ENCODE measurements at regions not wholly inside any gene's neighbourhood (a gene's known extent, or its start where the extent isn't known, plus 50 kb on each side); places are given as distances from the start of the nearest gene placed in this dataset.

DNA sequence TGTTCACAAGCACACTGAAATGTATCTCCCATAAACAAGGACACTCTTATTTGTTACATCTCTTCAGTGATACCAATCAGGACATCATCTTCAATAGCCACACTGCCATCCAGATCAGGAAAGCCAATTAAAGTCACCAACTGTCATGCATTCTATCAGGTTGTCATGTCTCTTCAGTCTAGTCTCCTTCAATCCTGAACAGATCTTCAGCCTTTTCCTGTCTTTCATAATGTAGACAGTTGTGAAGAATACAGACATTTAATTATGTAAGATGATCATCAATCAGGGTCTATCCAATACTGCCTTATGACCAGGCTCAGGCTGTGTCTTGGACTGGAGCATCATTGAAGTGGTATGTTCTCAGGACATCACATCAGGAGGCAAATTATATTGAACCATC lies 419.8 kb upstream of the SMC2 start:
- Mint-ChIP-seq H3K9me3 (ENCODE audit: unreplicated experiment) (no peaks in the 10 kb centered on the region), H3K4me1 (ENCODE audit: low read depth, unreplicated experiment) (no peaks in the 10 kb centered on the region), H3K4me3 (ENCODE audit: unreplicated experiment) (no peak overlapping the region), H3K27ac (ENCODE audit: unreplicated experiment) (no peak overlapping the region), H3K36me3 (ENCODE audit: insufficient read depth, unreplicated experiment) (no peaks in the 10 kb centered on the region), H3K27me3 (ENCODE audit: insufficient read depth, unreplicated experiment) (no peaks in the 10 kb centered on the region)
- Histone ChIP-seq H3K36me3 (ENCODE audit: control insufficient read depth, insufficient read depth, low read length) (no peaks in the 10 kb centered on the region), H3K9me3 (no peaks in the 10 kb centered on the region), H3K4me3 (ENCODE audit: low read depth, low read length) (no peak overlapping the region), H3K4me1 (no peaks in the 10 kb centered on the region), H3K27me3 (replicated peaks; ENCODE audit: control insufficient read depth, insufficient read depth, low read length) (no peaks in the 10 kb centered on the region)
- DNase-seq, result no peak
- TF ChIP-seq, protein P1, sequence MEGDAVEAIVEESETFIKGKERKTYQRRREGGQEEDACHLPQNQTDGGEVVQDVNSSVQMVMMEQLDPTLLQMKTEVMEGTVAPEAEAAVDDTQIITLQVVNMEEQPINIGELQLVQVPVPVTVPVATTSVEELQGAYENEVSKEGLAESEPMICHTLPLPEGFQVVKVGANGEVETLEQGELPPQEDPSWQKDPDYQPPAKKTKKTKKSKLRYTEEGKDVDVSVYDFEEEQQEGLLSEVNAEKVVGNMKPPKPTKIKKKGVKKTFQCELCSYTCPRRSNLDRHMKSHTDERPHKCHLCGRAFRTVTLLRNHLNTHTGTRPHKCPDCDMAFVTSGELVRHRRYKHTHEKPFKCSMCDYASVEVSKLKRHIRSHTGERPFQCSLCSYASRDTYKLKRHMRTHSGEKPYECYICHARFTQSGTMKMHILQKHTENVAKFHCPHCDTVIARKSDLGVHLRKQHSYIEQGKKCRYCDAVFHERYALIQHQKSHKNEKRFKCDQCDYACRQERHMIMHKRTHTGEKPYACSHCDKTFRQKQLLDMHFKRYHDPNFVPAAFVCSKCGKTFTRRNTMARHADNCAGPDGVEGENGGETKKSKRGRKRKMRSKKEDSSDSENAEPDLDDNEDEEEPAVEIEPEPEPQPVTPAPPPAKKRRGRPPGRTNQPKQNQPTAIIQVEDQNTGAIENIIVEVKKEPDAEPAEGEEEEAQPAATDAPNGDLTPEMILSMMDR (IDR thresholded peaks at IDR 0.05; ENCODE audit: insufficient read depth in 1 of 2, low read depth in 1 of 2, low read length in 1 of 2, severe bottlenecking in 1 of 2, unreplicated experiment in 1 of 2), result no peak
- POLR2A ChIA-PET, result no interaction called here
- intact Hi-C loops (cut with micrococcal nuclease; ENCODE audit: unreplicated experiment), result no loop called here
- no TSS peak for BruUV-seq (replicated peaks)
- CTCF ChIA-PET, result no interaction called here

DNA sequence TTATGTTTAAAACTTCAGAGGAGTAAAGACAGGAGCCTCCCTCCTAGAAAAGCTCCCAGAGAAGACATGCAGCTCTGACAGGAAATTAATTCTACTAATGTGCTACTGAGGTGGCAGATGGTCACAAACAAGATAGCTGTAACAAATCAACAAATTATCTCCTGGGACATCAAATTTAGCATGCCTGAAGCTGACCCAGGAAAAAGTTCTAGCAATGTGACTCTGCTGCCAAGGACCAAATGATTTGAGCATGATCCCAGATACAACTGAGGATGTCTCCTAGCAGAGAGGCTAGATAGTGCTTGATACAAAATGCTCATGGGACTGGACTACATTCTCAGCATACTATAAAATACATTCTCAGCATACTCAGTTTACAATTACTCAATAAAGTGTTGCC lies 413.5 kb upstream of the SMC2 start:
- Histone ChIP-seq H3K4me3 (ENCODE audit: low read depth, low read length) (no peak overlapping the region), H3K27me3 (replicated peaks; ENCODE audit: control insufficient read depth, insufficient read depth, low read length) (no peaks in the 10 kb centered on the region), H3K9me3 (no peaks in the 10 kb centered on the region), H3K36me3 (ENCODE audit: control insufficient read depth, insufficient read depth, low read length) (no peaks in the 10 kb centered on the region), H3K4me1 (no peaks in the 10 kb centered on the region)
- no peaks in the 10 kb centered on the region for H3K9me3 Mint-ChIP-seq (ENCODE audit: unreplicated experiment)
- intact Hi-C loops (cut with micrococcal nuclease; ENCODE audit: unreplicated experiment), result no loop called here
- no peaks in the 10 kb centered on the region for H3K4me1 Mint-ChIP-seq (ENCODE audit: low read depth, unreplicated experiment)
- BruUV-seq (replicated peaks), result no TSS peak
- H3K27ac Mint-ChIP-seq (ENCODE audit: unreplicated experiment), result no peak overlapping the region
- H3K4me3 Mint-ChIP-seq (ENCODE audit: unreplicated experiment), result no peak overlapping the region
- no peaks in the 10 kb centered on the region for H3K27me3 Mint-ChIP-seq (ENCODE audit: insufficient read depth, unreplicated experiment)
- DNase-seq, result no peak
- ChIA-PET CTCF (no interaction called here), POLR2A (no interaction called here)
- TF ChIP-seq, protein P1 (IDR thresholded peaks at IDR 0.05; ENCODE audit: insufficient read depth in 1 of 2, low read depth in 1 of 2, low read length in 1 of 2, severe bottlenecking in 1 of 2, unreplicated experiment in 1 of 2), result no peak
- no peaks in the 10 kb centered on the region for H3K36me3 Mint-ChIP-seq (ENCODE audit: insufficient read depth, unreplicated experiment)

DNA sequence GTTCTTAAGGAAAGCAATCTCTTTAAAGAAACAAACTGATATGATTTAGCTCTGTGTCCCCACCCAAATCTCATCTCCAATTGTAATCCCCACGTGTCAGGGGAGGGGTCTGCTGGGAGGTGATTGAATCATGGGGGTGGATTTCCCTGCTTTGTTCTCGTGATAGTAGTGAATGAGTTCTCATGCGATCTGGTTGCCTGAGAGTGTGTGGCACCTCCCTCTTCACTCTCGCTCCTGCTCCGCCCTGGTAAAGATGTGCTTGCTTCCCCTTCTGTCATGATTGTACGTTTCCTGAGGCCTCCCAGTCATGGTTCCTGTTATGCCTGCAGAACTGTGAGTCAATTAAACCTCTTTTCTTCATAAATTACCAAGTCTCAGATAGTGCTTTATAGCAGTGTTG lies 412.7 kb upstream of the SMC2 start:
- POLR2A ChIA-PET, result no interaction called here
- DNase-seq, result no peak
- Mint-ChIP-seq H3K4me3 (ENCODE audit: unreplicated experiment) (no peak overlapping the region), H3K9me3 (ENCODE audit: unreplicated experiment) (no peaks in the 10 kb centered on the region), H3K36me3 (ENCODE audit: insufficient read depth, unreplicated experiment) (no peaks in the 10 kb centered on the region), H3K4me1 (ENCODE audit: low read depth, unreplicated experiment) (no peaks in the 10 kb centered on the region), H3K27me3 (ENCODE audit: insufficient read depth, unreplicated experiment) (no peaks in the 10 kb centered on the region), H3K27ac (ENCODE audit: unreplicated experiment) (no peak overlapping the region)
- TF ChIP-seq, protein P1 (IDR thresholded peaks at IDR 0.05; ENCODE audit: insufficient read depth in 1 of 2, low read depth in 1 of 2, low read length in 1 of 2, severe bottlenecking in 1 of 2, unreplicated experiment in 1 of 2), result no peak
- H3K27me3 ChIP-seq (replicated peaks; ENCODE audit: control insufficient read depth, insufficient read depth, low read length), result no peaks in the 10 kb centered on the region
- no peak overlapping the region for H3K4me3 ChIP-seq (ENCODE audit: low read depth, low read length)
- CTCF ChIA-PET, result no interaction called here
- no peaks in the 10 kb centered on the region for H3K36me3 ChIP-seq (ENCODE audit: control insufficient read depth, insufficient read depth, low read length)
- H3K4me1 ChIP-seq, result no peaks in the 10 kb centered on the region
- intact Hi-C loops (cut with micrococcal nuclease; ENCODE audit: unreplicated experiment), result no loop called here
- no peaks in the 10 kb centered on the region for H3K9me3 ChIP-seq
- no TSS peak for BruUV-seq (replicated peaks)

Measured in Caco-2 (cell line).